Upper lobe of left lung (tissue), 6 donors: ENCODE measurements at regions not wholly inside any gene's neighbourhood (a gene's known extent, or its start where the extent isn't known, plus 50 kb on each side); places are given as distances from the start of the nearest gene placed in this dataset.

ENCODE experiments used
- ATAC-seq, 2 donors: fragments of 200-7000 bp; cut with Tn5 transposase; one replicate each; pipeline ENCODE4 v1.9.1; 2022; ENCODE audit warnings: mild to moderate bottlenecking in 2 of 2, moderate library complexity in 2 of 2; ENCODE audit not compliant: low FRiP score in 2 of 2
- DNase-seq, 2 donors: peaks; one replicate each; pipeline ENCODE4 v3.0.0-alpha.2; 2019 to 2020
- H3K27ac ChIP-seq, 4 donors: fragments of 200-600 bp; sonication (generic); one replicate each; pipeline ENCODE4 v1.5.1; 2016 to 2019
- H3K27me3 ChIP-seq, 4 donors: fragments of 200-600 bp; sonication (generic); one replicate each; pipeline ENCODE4 v1.5.1; 2017 to 2019
- H3K36me3 ChIP-seq, 4 donors: fragments of 200-600 bp; sonication (generic); one replicate each; pipeline ENCODE4 v1.5.1; 2016 to 2019
- H3K4me1 ChIP-seq, 4 donors: fragments of 200-600 bp; sonication (generic); one replicate each; pipeline ENCODE4 v1.5.1; 2018 to 2019
- H3K4me3 ChIP-seq, 4 donors: fragments of 200-600 bp; sonication (generic); one replicate each; pipeline ENCODE4 v1.5.1; 2017 to 2019; ENCODE audit warnings: mild to moderate bottlenecking in 2 of 4, moderate library complexity in 1 of 4
- H3K9me3 ChIP-seq, 4 donors: fragments of 200-600 bp; sonication (generic); one replicate each; pipeline ENCODE4 v1.5.1; 2018 to 2019
- CTCF ChIP-seq, 6 experiments: fragments of 450-650 bp in 4 of 6; fragments of 200-600 bp in 2 of 6; sonication (generic) in 2 of 6; IDR thresholded peaks; one replicate each; pipeline ENCODE4 v1.5.1; 2016 to 2019; ENCODE audit warnings: antibody characterized with exemption in 6 of 6
- EP300 ChIP-seq, 4 donors: sonication (generic); formaldehyde crosslinking; IDR thresholded peaks; one replicate each; pipeline ENCODE4 v1.5.1; 2017; ENCODE audit warnings: antibody characterized with exemption in 4 of 4, control low read depth in 2 of 4
- POLR2A ChIP-seq, 4 donors: fragments of 450-650 bp; IDR thresholded peaks; one replicate each; pipeline ENCODE4 v1.5.1; 2016 to 2017; ENCODE audit warnings: antibody characterized with exemption in 4 of 4, mild to moderate bottlenecking in 2 of 4
- POLR2AphosphoS5 ChIP-seq, 2 donors: sonication (generic); formaldehyde crosslinking; IDR thresholded peaks; one replicate each; pipeline ENCODE4 v1.5.1; 2017; ENCODE audit warnings: antibody characterized with exemption in 2 of 2
- WGBS, 2 donors: methylation state at CpG; one replicate each; pipeline ENCODE4 v1.1.5; 2017 to 2018; 5-methylcytosine and 5-hydroxymethylcytosine counted together
- donor health status: DM: no; HTN: no; CAD: no; lungs with moderate emphysema.
- donor health status: DM: no; HTN: yes; CAD: no; lungs with severe emphysema.

- DNase-seq: no peak
- no peaks in the 10 kb centered on the region for H3K36me3 ChIP-seq
- H3K27me3 ChIP-seq: no peaks in the 10 kb centered on the region
- TF ChIP-seq CTCF (IDR thresholded peaks at IDR 0.05): no peak
- no peak overlapping the region for H3K4me3 ChIP-seq
- H3K4me1 ChIP-seq: no peaks in the 10 kb centered on the region
- no peak for ATAC-seq
- H3K27ac ChIP-seq: no peak overlapping the region
- peaks cover 0 to 3% (median 0%) of the 10 kb centered on the region in 4 donors for H3K9me3 ChIP-seq
These were observed 92.4 kb downstream of the KBTBD8 start for GRCh38 chr3:67090474-67090873.

GRCh38 chr3:67093305-67093704 is 95.2 kb downstream of the KBTBD8 start:
- no peak for TF ChIP-seq POLR2A (IDR thresholded peaks at IDR 0.05)
- WGBS, 2 donors: 93% methylated on average over 1 of the region's 1 CpG
- no peak for DNase-seq
- Histone ChIP-seq H3K4me3 (no peak overlapping the region), H3K36me3 (no peaks in the 10 kb centered on the region), H3K27ac (no peak overlapping the region), H3K9me3 (peaks cover 0 to 3% (median 0%) of the 10 kb centered on the region in 4 donors), H3K27me3 (no peaks in the 10 kb centered on the region), H3K4me1 (no peaks in the 10 kb centered on the region)
- ATAC-seq: no peak

- ATAC-seq: no peak
- DNase-seq: no peak
- H3K36me3 ChIP-seq: no peaks in the 10 kb centered on the region
- WGBS, 2 donors: 55 to 66% methylated on average over 5 of the region's 5 CpGs
- no peaks in the 10 kb centered on the region for H3K9me3 ChIP-seq
- TF ChIP-seq CTCF (IDR thresholded peaks at IDR 0.05) (no peak), EP300 (IDR thresholded peaks at IDR 0.05) (no peak), POLR2AphosphoS5 (IDR thresholded peaks at IDR 0.05) (no peak), POLR2A (IDR thresholded peaks at IDR 0.05) (no peak)
- no peaks in the 10 kb centered on the region for H3K4me1 ChIP-seq
- no peak overlapping the region for H3K4me3 ChIP-seq
- no peaks in the 10 kb centered on the region for H3K27me3 ChIP-seq
- no peak overlapping the region for H3K27ac ChIP-seq
These were observed 96.1 kb downstream of the KBTBD8 start for GRCh38 chr3:67094167-67094566.

GRCh38 chr3:67094774-67095173 is 96.7 kb downstream of the KBTBD8 start:
- WGBS, 2 donors: 30 to 45% methylated on average over 1 of the region's 1 CpG
- Histone ChIP-seq H3K4me3 (no peak overlapping the region), H3K27ac (no peak overlapping the region), H3K36me3 (no peaks in the 10 kb centered on the region), H3K27me3 (no peaks in the 10 kb centered on the region), H3K4me1 (no peaks in the 10 kb centered on the region), H3K9me3 (no peaks in the 10 kb centered on the region)
- DNase-seq: no peak
- no peak for ATAC-seq
- TF ChIP-seq CTCF (IDR thresholded peaks at IDR 0.05) (no peak), POLR2A (IDR thresholded peaks at IDR 0.05) (no peak), POLR2AphosphoS5 (IDR thresholded peaks at IDR 0.05) (no peak), EP300 (IDR thresholded peaks at IDR 0.05) (no peak)

- ATAC-seq (no peak), DNase-seq (no peak)
- TF ChIP-seq POLR2A (IDR thresholded peaks at IDR 0.05): no peak
- TF ChIP-seq EP300 (IDR thresholded peaks at IDR 0.05): no peak
- no peak for TF ChIP-seq POLR2AphosphoS5 (IDR thresholded peaks at IDR 0.05)
- no peak for TF ChIP-seq CTCF (IDR thresholded peaks at IDR 0.05)
- Histone ChIP-seq H3K9me3 (no peaks in the 10 kb centered on the region), H3K27ac (no peak overlapping the region), H3K36me3 (no peaks in the 10 kb centered on the region), H3K4me1 (no peaks in the 10 kb centered on the region), H3K4me3 (no peak overlapping the region), H3K27me3 (no peaks in the 10 kb centered on the region)
These were observed 106.3 kb downstream of the KBTBD8 start for GRCh38 chr3:67104388-67104787.
